K562 (cell line): ENCODE measurements at regions not wholly inside any gene's neighbourhood (a gene's known extent, or its start where the extent isn't known, plus 50 kb on each side); places are given as distances from the start of the nearest gene placed in this dataset.

Experiments used
- FOXJ3 ChIP-seq: sonication (generic); formaldehyde crosslinking; IDR thresholded peaks from 2 replicates; pipeline ENCODE4 v1.4.0; 2020; ENCODE audit warnings: mild to moderate bottlenecking, missing genetic modification reagents
- GTF2A2 ChIP-seq: IDR thresholded peaks from 2 replicates; pipeline ENCODE4 v1.6.1; 2016; ENCODE audit warnings: mild to moderate bottlenecking, missing genetic modification characterization, missing compliant biosample characterization
- HNRNPK ChIP-seq: fragments of 200-400 bp; formaldehyde crosslinking; IDR thresholded peaks from one replicate; pipeline ENCODE4 v1.6.1; 2018; ENCODE audit warnings: mild to moderate bottlenecking, low read depth, low read length; ENCODE audit not compliant: poor library complexity, severe bottlenecking
- RBM34 ChIP-seq: fragments of 200-400 bp; formaldehyde crosslinking; IDR thresholded peaks from 2 replicates; pipeline ENCODE4 v1.6.1; 2018; ENCODE audit warnings: low read length, borderline replicate concordance; ENCODE audit not compliant: insufficient read depth
- SP2 ChIP-seq: IDR thresholded peaks from 2 replicates; pipeline ENCODE4 v1.6.1; 2011; ENCODE audit warnings: mild to moderate bottlenecking, low read depth, low read length, moderate library complexity; ENCODE audit not compliant: poor library complexity, severe bottlenecking; ENCODE audit errors: extremely low read depth
- THAP12 ChIP-seq: fragments of 250-450 bp; sonication (Bioruptor Pico); IDR thresholded peaks from 2 replicates; pipeline ENCODE4 v1.9.0; 2021; ENCODE audit warnings: mild to moderate bottlenecking, inconsistent platforms
- ZNF551 ChIP-seq: fragments of 250-450 bp; sonication (Bioruptor Pico); IDR thresholded peaks from 2 replicates; pipeline ENCODE4 v1.5.0; 2021; ENCODE audit warnings: mild to moderate bottlenecking, moderate library complexity
- TF ChIP-seq, protein P1 (sequence below): fragments of 250-450 bp; sonication (Bioruptor Pico); IDR thresholded peaks from 2 replicates; pipeline ENCODE4 v1.4.0; 2020; ENCODE audit warnings: borderline replicate concordance

DNA sequence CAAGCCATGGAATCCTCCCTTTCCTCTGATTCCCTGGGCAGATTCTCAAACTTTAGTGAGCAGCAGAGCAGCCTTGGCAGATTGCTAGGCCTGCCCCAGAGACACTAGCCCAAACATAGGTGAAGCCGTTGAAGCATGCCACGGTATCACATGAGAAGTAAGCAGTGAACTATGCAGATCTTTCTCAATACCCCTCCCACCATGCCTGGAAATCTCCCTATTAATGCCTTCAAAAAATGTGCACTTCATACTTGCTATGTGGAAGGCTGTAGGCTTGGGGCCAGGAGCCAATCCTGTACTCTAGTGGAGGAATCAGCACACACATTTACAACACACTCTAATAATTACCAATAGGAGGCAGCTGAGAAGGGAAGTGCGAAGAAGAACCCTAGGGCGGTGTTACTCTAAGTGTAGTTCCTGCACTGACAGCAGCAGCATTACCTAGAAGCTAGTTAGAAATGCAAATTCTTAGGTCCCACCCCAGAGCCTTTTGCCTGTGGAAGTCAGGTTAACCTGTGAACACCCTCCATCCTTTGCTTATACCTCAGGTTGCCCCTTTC lies 305.1 kb upstream of the SPRED2 start (continued):
- TF ChIP-seq, protein P1, sequence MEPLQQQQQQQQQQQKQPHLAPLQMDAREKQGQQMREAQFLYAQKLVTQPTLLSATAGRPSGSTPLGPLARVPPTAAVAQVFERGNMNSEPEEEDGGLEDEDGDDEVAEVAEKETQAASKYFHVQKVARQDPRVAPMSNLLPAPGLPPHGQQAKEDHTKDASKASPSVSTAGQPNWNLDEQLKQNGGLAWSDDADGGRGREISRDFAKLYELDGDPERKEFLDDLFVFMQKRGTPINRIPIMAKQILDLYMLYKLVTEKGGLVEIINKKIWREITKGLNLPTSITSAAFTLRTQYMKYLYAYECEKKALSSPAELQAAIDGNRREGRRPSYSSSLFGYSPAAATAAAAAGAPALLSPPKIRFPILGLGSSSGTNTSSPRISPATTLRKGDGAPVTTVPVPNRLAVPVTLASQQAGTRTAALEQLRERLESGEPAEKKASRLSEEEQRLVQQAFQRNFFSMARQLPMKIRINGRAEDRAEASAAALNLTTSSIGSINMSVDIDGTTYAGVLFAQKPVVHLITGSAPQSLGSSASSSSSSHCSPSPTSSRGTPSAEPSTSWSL (CRISPR knock-in tag) = no peak
- no peak for TF ChIP-seq SP2
- TF ChIP-seq HNRNPK = no peak
- TF ChIP-seq FOXJ3 = no peak
- TF ChIP-seq THAP12 (CRISPR knock-in tag) = no peak
- no peak for TF ChIP-seq RBM34
- TF ChIP-seq GTF2A2 (tag) = no peak
- no peak for TF ChIP-seq ZNF551 (CRISPR knock-in tag)
